ENCODE measurements at regions not wholly inside any gene's neighbourhood (a gene's known extent, or its start where the extent isn't known, plus 50 kb on each side); places are given as distances from the start of the nearest gene placed in this dataset.
A peak's percentile ranks its signal among the peaks of the same experiment; 100 is the strongest.
"Not testable (repeated sequence)": the region's sequence is repeated elsewhere in the genome, so short reads cannot be mapped to it uniquely, and the experiment has no call there.

DNA sequence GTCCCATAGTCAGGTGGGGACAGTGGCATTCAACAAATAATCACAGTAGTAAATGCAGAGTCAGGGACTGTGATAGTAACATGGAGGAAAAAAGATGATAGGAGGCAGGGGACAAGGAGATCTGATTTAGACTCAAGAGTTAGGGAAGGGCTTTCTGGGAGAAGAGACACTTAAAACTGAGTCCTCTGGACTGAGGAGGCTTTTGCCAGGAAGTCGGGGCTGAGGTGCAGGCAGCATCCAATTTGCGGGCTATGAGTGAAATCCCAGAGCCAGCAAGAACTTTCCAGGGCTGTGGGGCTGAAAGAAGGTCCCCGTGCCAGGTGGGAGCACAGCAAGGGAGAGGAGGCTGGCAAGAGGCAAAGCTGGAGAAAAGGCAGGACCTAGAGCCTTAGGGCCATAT, 124.1 kb downstream of the KIF4B start:
- TF ChIP-seq Cebpa-rat (IDR thresholded peaks at IDR 0.05), result no peak
- no peaks in the 10 kb centered on the region for H4K20me1 ChIP-seq
- H3K36me3 ChIP-seq, result no peaks in the 10 kb centered on the region
- H3K27me3 ChIP-seq, result no peaks in the 10 kb centered on the region
- no peak overlapping the region for H3K4me3 ChIP-seq
- no peak overlapping the region for H3K4me2 ChIP-seq
- H3K9ac ChIP-seq, result no peak overlapping the region
- no peak overlapping the region for H3K27ac ChIP-seq
- H3K4me1 ChIP-seq, result no peaks in the 10 kb centered on the region
- no peaks in the 10 kb centered on the region for H3K9me3 ChIP-seq

DNA sequence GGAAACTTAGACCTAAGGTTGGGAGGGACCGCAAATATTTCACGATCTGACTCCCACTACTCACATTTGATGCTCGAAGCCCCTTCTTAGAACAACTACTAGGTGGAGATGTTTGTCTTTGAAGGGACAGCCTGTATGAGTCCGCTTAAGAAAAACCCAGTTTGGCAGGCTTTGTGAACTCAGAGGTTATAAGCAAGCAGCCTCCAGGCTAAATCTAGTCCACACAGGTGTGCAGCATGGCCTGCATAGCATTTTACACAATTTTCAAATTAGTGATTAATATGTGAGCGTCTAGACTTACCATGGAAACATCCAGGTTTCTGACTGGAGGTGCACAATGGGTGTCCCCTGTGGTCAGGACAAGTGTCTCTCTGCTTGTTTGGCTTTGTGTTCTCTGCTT, 127.1 kb downstream of the KIF4B start:
- Histone ChIP-seq H3K9me3 (no peaks in the 10 kb centered on the region), H3K4me2 (no peak overlapping the region), H3K36me3 (no peaks in the 10 kb centered on the region), H3K4me3 (no peak overlapping the region), H3K9ac (no peak overlapping the region), H3K27ac (no peak overlapping the region), H3K27me3 (no peaks in the 10 kb centered on the region), H4K20me1 (no peaks in the 10 kb centered on the region), H3K4me1 (no peaks in the 10 kb centered on the region)
- no peak for TF ChIP-seq Cebpa-rat (IDR thresholded peaks at IDR 0.05)

DNA sequence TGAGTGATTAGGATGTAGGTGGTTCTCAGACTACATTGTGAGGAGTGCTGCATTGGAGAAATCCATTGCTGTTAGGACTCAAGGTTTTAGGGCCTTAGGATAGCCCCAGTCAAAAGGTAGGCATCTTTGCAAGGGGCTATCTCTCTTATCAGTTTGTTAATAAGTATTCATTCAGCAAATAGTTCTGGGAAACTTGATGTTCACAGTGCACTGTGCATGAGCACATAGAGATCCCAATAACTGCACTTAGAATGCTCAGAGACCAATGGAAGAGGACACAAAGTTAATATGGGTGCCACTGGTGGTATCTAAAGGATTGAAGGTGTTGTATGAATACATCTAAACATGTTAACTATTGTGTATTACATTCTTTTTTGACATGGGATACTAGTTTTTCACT, 131.4 kb downstream of the KIF4B start:
- H3K36me3 ChIP-seq, result no peaks in the 10 kb centered on the region

DNA sequence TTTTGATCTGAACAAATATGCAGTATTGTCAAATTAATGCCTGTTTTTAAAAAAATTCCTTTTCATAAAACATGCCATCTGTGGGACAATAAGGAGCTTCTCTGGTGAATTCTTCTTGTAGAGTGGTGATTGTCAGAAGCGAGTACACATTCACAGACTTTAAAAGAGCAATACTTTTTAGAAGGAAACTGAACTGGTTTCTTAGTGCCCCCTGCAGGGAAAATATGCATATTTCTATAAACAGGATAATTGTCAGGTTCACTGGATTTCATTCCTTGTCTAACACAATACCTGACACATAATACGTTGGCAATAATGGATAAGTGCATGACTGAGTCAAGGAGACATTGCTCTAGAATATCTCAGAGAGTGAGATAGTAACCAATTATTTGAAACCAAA, 133.7 kb downstream of the KIF4B start:
- Histone ChIP-seq H3K4me2 (no peak overlapping the region), H3K4me3 (no peak overlapping the region)
- no peak for TF ChIP-seq Cebpa-rat (IDR thresholded peaks at IDR 0.05)

More for the DNA sequence above, 131.4 kb downstream of the KIF4B start:
- no peaks in the 10 kb centered on the region for H3K9me3 ChIP-seq
- no peak overlapping the region for H3K4me3 ChIP-seq
- peaks cover 11% of the 10 kb centered on the region for H3K4me1 ChIP-seq
- TF ChIP-seq Cebpa-rat (IDR thresholded peaks at IDR 0.05), result no peak
- H3K27ac ChIP-seq, result no peak overlapping the region
- no peak overlapping the region for H3K9ac ChIP-seq
- no peak overlapping the region for H3K4me2 ChIP-seq
- H4K20me1 ChIP-seq, result no peaks in the 10 kb centered on the region
- H3K27me3 ChIP-seq, result no peaks in the 10 kb centered on the region

DNA sequence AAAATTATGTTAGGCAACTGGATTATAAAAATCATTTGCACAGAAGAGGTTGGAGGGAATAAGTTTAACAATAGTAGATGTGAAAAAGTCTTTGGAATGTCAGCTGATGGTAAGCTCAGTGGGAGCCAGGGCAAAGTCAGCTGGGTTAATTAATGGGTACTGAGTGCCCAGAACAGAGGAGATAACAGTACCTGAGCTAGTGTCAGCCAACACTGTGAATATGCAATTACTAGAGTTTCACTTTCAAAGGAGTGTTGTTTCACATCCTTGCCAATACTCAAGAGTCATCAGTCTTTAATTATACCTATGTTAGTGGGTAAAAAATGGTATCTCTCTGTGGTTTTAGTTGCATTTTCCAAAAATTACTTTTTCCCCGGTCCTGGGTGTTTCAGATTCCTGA, 135.1 kb downstream of the KIF4B start:
- Histone ChIP-seq H3K9ac (no peak overlapping the region), H3K36me3 (no peaks in the 10 kb centered on the region), H3K27me3 (no peaks in the 10 kb centered on the region), H3K27ac (no peak overlapping the region), H3K4me2 (no peak overlapping the region), H4K20me1 (no peaks in the 10 kb centered on the region), H3K4me1 (peaks cover 17% of the 10 kb centered on the region), H3K4me3 (no peak overlapping the region), H3K9me3 (no peaks in the 10 kb centered on the region)
- no peak for TF ChIP-seq Cebpa-rat (IDR thresholded peaks at IDR 0.05)

More for the DNA sequence above, 133.7 kb downstream of the KIF4B start:
- H3K9me3 ChIP-seq, result no peaks in the 10 kb centered on the region
- peaks cover 17% of the 10 kb centered on the region for H3K4me1 ChIP-seq
- H4K20me1 ChIP-seq, result no peaks in the 10 kb centered on the region
- no peak overlapping the region for H3K27ac ChIP-seq
- no peaks in the 10 kb centered on the region for H3K27me3 ChIP-seq
- no peak overlapping the region for H3K9ac ChIP-seq
- H3K36me3 ChIP-seq, result no peaks in the 10 kb centered on the region

DNA sequence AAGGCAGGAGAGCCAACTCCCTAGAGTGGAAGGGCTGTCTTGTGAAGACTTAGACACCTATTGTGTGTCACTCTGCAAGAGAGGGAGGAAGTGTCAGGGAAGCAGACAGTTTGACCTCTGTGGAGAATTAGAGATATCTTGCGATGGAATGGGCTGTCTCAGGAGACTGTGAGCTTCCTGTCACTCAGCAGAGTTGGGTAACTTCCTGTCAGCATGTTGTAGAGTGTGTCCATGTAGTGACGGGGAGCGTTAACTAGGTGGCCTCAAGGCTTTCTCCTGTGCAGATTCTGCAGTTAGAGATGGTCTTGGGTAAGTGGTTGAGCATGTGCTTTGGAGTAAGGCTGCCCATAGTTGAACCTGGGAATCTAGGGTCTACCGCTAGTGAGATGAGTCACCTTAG, 136.5 kb downstream of the KIF4B start:
- Histone ChIP-seq H4K20me1 (no peaks in the 10 kb centered on the region), H3K4me1 (peaks cover 17% of the 10 kb centered on the region), H3K9me3 (no peaks in the 10 kb centered on the region), H3K4me3 (no peak overlapping the region), H3K9ac (no peak overlapping the region), H3K27ac (peak overlapping the region; percentile 45), H3K27me3 (no peaks in the 10 kb centered on the region), H3K4me2 (peak overlapping the region; percentile 75), H3K36me3 (no peaks in the 10 kb centered on the region)
- peak; percentile 89 for TF ChIP-seq Cebpa-rat (IDR thresholded peaks at IDR 0.05)

DNA sequence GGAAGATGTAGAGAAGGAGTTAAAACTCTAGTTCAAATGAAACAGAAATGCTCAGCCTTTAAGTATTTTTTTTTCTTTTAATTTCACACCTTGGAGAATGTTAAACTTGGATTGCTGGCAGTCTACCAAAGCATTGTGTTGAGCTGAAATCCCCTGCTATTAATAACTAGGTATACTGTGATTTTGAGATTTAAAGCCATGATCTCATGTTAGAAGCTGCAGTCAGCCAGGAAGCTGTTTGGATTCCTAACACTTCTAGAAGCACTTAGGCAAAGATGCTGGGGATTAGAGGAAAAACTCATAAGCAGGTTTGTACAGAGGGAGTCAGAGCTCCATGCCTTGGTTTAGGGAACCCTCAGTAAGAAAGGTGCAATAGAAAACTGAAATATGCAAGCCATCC, 141.4 kb downstream of the KIF4B start:
- Histone ChIP-seq H3K9ac (no peak overlapping the region), H3K27me3 (no peaks in the 10 kb centered on the region), H4K20me1 (no peaks in the 10 kb centered on the region), H3K27ac (no peak overlapping the region), H3K4me2 (no peak overlapping the region), H3K4me1 (peaks cover 6% of the 10 kb centered on the region), H3K9me3 (no peaks in the 10 kb centered on the region), H3K4me3 (no peak overlapping the region), H3K36me3 (no peaks in the 10 kb centered on the region)
- no peak for TF ChIP-seq Cebpa-rat (IDR thresholded peaks at IDR 0.05)

DNA sequence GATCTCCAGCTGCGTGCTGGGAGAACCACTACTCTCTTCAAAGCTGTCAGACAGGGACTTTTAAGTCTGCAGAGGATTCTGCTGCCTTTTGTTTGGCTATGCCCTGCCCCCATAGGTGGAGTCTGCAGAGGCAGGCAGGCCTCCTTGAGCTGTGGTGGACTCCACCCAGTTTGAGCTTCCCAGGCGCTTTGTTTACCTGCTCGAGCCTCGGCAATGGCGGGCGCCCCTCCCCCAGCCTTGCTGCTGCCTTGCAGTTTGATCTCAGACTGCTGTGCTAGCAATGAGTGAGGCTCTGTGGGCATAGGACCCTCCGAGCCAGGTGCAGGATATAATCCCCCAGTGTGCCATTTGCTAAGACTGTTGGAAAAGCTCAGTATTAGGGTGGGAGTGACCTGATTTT, 149.5 kb downstream of the KIF4B start:
- not testable (repeated sequence) for H3K4me1 ChIP-seq

DNA sequence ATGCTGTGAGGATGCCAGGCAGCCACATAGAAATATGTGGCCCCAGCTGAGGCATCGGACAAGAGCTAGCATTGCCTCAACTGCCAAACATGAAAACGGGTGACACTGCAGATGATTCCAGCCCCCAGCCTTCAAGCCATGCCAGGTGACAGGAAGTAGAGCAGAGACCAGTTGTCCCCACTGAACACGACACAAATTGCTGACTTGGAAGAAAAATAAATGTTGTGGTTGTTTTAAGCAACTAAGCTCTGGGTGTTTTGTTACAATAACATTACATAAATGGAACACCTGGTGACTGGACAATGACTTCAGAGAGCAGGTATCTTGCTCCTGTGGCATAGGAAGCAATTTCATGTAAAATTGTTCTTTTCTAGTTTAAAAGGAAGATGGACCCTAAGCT, 154.2 kb downstream of the KIF4B start:
- H3K4me2 ChIP-seq, result no peak overlapping the region
- H3K9ac ChIP-seq, result no peak overlapping the region
- no peak overlapping the region for H3K27ac ChIP-seq
- no peaks in the 10 kb centered on the region for H3K4me1 ChIP-seq
- no peak for TF ChIP-seq Cebpa-rat (IDR thresholded peaks at IDR 0.05)
- H3K4me3 ChIP-seq, result no peak overlapping the region
- H4K20me1 ChIP-seq, result no peaks in the 10 kb centered on the region
- H3K9me3 ChIP-seq, result peaks cover 19% of the 10 kb centered on the region
- H3K36me3 ChIP-seq, result no peaks in the 10 kb centered on the region
- no peaks in the 10 kb centered on the region for H3K27me3 ChIP-seq

More for the DNA sequence above, 149.5 kb downstream of the KIF4B start:
- H3K4me3 ChIP-seq, H3K36me3 ChIP-seq, H4K20me1 ChIP-seq, H3K4me2 ChIP-seq, H3K9ac ChIP-seq, H3K27me3 ChIP-seq, H3K27ac ChIP-seq: not testable (repeated sequence)
- H3K9me3 ChIP-seq, result peaks cover 19% of the 10 kb centered on the region

DNA sequence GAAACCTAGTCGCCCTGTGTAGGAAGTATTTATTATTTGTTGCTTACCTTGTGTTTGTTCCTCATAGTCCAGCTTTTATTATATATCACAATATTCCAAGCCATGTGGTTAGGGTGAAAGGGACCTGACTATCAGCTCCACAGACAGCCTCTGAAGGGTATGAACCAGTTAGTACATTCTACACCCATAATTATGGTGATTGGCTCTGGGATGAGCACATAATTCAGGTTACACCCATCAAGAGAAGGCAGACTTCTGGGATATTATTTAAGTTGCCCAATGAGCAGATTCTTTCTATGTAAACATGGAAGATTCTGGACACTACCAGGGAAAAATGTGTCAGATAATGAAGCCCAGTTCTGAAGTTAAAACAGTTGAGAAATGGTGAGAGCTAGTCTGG, 168.0 kb downstream of the KIF4B start:
- no peak overlapping the region for H3K9ac ChIP-seq
- no peak overlapping the region for H3K4me3 ChIP-seq
- no peaks in the 10 kb centered on the region for H3K4me1 ChIP-seq
- no peak overlapping the region for H3K4me2 ChIP-seq
- no peaks in the 10 kb centered on the region for H3K27me3 ChIP-seq
- no peaks in the 10 kb centered on the region for H3K36me3 ChIP-seq
- TF ChIP-seq Cebpa-rat (IDR thresholded peaks at IDR 0.05), result no peak
- no peak overlapping the region for H3K27ac ChIP-seq
- no peaks in the 10 kb centered on the region for H4K20me1 ChIP-seq
- peaks cover 30% of the 10 kb centered on the region for H3K9me3 ChIP-seq

DNA sequence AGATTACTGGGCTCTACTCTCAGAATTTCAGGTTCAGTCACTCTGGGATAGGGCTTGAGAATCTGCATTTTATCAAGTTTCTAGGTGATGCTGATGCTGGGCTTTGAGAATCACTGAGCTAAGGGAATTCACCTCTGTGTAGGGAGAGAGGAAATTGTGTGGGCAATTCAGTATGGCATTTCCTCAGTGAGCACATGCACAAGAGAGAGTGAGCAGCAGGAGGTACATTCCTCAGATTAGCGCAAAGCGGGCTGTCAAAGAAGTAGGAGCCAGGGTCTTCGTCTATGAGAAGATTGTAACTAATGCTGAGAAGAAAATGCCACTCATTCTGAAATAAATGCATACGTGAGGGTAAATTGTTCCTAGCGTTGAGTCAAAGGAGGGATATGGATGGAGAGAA, 175.9 kb downstream of the KIF4B start:
- H3K9ac ChIP-seq, result no peak overlapping the region
- no peak overlapping the region for H3K4me3 ChIP-seq

More for the DNA sequence above, 175.9 kb downstream of the KIF4B start:
- Histone ChIP-seq H4K20me1 (no peaks in the 10 kb centered on the region), H3K27me3 (no peaks in the 10 kb centered on the region), H3K4me2 (no peak overlapping the region), H3K27ac (no peak overlapping the region), H3K9me3 (peaks cover 8% of the 10 kb centered on the region), H3K4me1 (peaks cover 4% of the 10 kb centered on the region; the same call in 1 of the 2 replicates), H3K36me3 (no peaks in the 10 kb centered on the region)
- no peak for TF ChIP-seq Cebpa-rat (IDR thresholded peaks at IDR 0.05)

Data from BLaER1 (cell line).